ENCODE measurements at regions not wholly inside any gene's neighbourhood (a gene's known extent, or its start where the extent isn't known, plus 50 kb on each side); places are given as distances from the start of the nearest gene placed in this dataset.
"Not testable (repeated sequence)": the region's sequence is repeated elsewhere in the genome, so short reads cannot be mapped to it uniquely, and the experiment has no call there.

- peak in 1 of 2 donors; percentile 22 for DNase-seq (ENCODE audit: low read depth in 2 of 2)
Measured at GRCh38 chr3:176872771-176873209, 324.5 kb downstream of the TBL1XR1 start.

GRCh38 chr3:176870451-176870850 lies 326.8 kb downstream of the TBL1XR1 start:
- no peak for DNase-seq (ENCODE audit: low read depth in 2 of 2)

GRCh38 chr3:176867681-176868663 lies 329.3 kb downstream of the TBL1XR1 start:
- DNase-seq (ENCODE audit: low read depth in 2 of 2) = no peak

- no peak for DNase-seq (ENCODE audit: low read depth in 2 of 2)
Measured at GRCh38 chr3:176861137-176861536, 336.1 kb downstream of the TBL1XR1 start.

GRCh38 chr3:176856721-176857120 lies 340.6 kb downstream of the TBL1XR1 start:
- DNase-seq (ENCODE audit: low read depth in 2 of 2) = no peak

- no peak for DNase-seq (ENCODE audit: low read depth in 2 of 2)
Measured at GRCh38 chr3:176855901-176856486, 341.3 kb downstream of the TBL1XR1 start.

GRCh38 chr3:176855213-176855612 lies 342.1 kb downstream of the TBL1XR1 start:
- no peak for DNase-seq (ENCODE audit: low read depth in 2 of 2)

- no peak for DNase-seq (ENCODE audit: low read depth in 2 of 2)
Measured at GRCh38 chr3:176850498-176850897, 346.8 kb downstream of the TBL1XR1 start.

- DNase-seq (ENCODE audit: low read depth in 2 of 2) = no peak
Measured at GRCh38 chr3:176848431-176849214, 348.7 kb downstream of the TBL1XR1 start.

GRCh38 chr3:176842914-176843313 lies 354.4 kb downstream of the TBL1XR1 start:
- DNase-seq (ENCODE audit: low read depth in 2 of 2) = no peak

GRCh38 chr3:176840641-176841286 lies 356.5 kb downstream of the TBL1XR1 start:
- no peak for DNase-seq (ENCODE audit: low read depth in 2 of 2)

GRCh38 chr3:176839901-176840300 lies 357.4 kb downstream of the TBL1XR1 start:
- DNase-seq (ENCODE audit: low read depth in 2 of 2) = no peak

GRCh38 chr3:176839466-176839865 lies 357.8 kb downstream of the TBL1XR1 start:
- DNase-seq (ENCODE audit: low read depth in 2 of 2) = no peak

GRCh38 chr3:176827244-176827643 lies 370.0 kb downstream of the TBL1XR1 start:
- DNase-seq (ENCODE audit: low read depth in 2 of 2) = not testable (repeated sequence)

- DNase-seq (ENCODE audit: low read depth in 2 of 2) = no peak
Measured at GRCh38 chr3:176824811-176825210, 372.5 kb downstream of the TBL1XR1 start.

GRCh38 chr3:176820764-176821163 lies 376.5 kb downstream of the TBL1XR1 start:
- no peak for DNase-seq (ENCODE audit: low read depth in 2 of 2)

- no peak for DNase-seq (ENCODE audit: low read depth in 2 of 2)
Measured at GRCh38 chr3:176816937-176817336, 380.3 kb downstream of the TBL1XR1 start.

GRCh38 chr3:176814285-176814684 lies 383.0 kb downstream of the TBL1XR1 start:
- DNase-seq (ENCODE audit: low read depth in 2 of 2) = no peak

- DNase-seq (ENCODE audit: low read depth in 2 of 2) = no peak
Measured at GRCh38 chr3:176807938-176808337, 389.3 kb downstream of the TBL1XR1 start.

GRCh38 chr3:176799675-176800074 lies 397.6 kb downstream of the TBL1XR1 start:
- no peak for DNase-seq (ENCODE audit: low read depth in 2 of 2)

- DNase-seq (ENCODE audit: low read depth in 2 of 2) = no peak
Measured at GRCh38 chr3:176798680-176799079, 398.6 kb downstream of the TBL1XR1 start.

GRCh38 chr3:176796371-176796770 lies 400.9 kb downstream of the TBL1XR1 start:
- DNase-seq (ENCODE audit: low read depth in 2 of 2) = no peak

Data from stimulated activated CD8-positive, alpha-beta memory T cell treated with anti-CD3 and anti-CD28 coated beads, Interleukin-7, amount 100 ng/mL, for 1 hour (primary cell).